Stimulated activated CD8-positive, alpha-beta memory T cell treated with anti-CD3 and anti-CD28 coated beads, Interleukin-4, amount 100 ng/mL, for 48 hours (primary cell): ENCODE measurements at regions not wholly inside any gene's neighbourhood (a gene's known extent, or its start where the extent isn't known, plus 50 kb on each side); places are given as distances from the start of the nearest gene placed in this dataset.
"Not testable (repeated sequence)": the region's sequence is repeated elsewhere in the genome, so short reads cannot be mapped to it uniquely, and the experiment has no call there.

Experiments
- DNase-seq: peaks from one replicate; pipeline ENCODE4 v3.0.0-alpha.2; 2020

DNA sequence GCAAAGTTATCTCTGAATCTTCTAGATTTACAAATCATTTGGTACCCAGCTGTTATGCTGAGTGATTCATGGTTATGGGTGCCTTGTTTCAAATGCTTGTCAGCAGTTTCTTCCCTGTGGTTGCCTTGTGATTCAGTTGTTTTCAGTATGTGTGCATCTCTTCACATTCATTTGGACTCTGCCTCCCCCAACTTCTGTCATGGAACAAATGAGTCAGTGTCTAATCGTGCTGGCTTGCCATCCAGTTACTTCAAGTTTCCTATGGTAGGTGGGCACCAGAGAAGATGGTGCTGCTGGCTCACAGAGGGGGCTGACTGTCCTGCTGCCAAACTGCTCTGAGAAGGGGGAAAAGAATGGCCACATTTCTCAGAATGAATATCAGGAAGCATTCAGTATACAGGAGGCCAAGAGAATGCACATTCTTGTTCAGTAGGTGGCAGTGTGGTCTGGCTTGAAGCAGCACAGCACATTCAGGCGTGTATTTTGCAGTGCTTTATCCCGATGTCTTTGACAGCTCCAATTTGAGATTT is 260.9 kb downstream of the GLUD2 start:
- peak; percentile 69 for DNase-seq

- DNase-seq, result no peak
These were observed 263.4 kb downstream of the GLUD2 start for GRCh38 chrX:121310820-121311219.

GRCh38 chrX:121320441-121320840 is 273.0 kb downstream of the GLUD2 start:
- DNase-seq, result no peak

- no peak for DNase-seq
These were observed 274.7 kb downstream of the GLUD2 start for GRCh38 chrX:121322159-121322558.

DNA sequence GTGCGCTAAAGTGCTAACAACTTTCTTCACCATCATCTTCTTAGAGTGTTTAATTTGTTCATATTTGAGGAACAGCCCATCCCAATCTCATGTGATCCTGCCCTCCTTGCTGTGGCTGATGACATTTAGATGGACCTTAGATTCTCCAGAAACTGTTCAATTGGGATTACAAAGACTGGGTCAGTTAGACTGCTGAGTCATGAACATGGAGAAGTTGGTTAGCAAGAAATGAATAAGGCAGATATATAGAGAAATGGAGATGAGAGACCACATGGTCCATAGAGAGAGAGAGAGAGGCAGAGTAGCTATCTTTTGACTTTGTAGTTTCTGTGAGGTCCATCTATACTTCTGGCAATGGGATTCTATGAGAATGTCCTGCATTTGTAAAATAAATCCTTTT is 275.9 kb downstream of the GLUD2 start:
- no peak for DNase-seq

DNA sequence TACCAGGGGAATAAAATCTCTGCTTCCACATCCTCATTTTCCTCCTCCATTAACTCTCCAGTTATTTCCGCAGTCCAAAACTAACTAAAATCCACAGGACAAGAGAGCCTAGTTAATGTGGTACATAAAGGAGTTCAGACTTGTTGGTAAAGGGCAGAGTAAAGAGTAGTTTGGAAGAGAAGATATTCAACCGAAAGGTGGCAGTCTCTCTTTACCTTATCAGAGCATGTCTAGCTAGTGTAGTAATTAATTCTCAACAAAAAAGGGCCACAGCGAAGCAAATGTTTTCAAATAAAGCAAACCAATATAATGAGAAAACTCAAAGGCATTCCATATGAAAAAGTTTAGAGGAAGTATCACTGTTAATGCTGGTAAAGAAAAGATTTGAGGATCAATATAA is 286.5 kb downstream of the GLUD2 start:
- DNase-seq, result no peak

GRCh38 chrX:121336831-121337421 is 289.5 kb downstream of the GLUD2 start:
- no peak for DNase-seq

DNA sequence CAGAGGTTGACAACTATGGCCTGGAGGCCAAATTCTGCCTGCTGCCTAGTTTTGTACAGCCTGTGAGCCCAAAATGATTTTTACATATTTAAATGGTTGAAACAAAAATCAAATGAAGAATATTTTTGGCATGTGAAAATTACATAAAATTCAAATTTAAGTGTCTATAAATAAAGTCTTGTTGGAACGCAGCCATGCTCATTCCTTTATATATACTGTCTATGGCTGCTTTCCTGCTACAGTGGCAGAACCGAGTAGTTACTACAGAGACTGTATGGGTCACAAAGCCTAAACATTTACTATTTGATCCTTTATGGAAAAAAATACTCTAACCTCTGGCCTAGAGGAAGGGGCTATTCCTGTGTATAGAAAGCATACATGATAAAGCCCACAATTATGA is 290.4 kb downstream of the GLUD2 start:
- no peak for DNase-seq

- no peak for DNase-seq
These were observed 301.9 kb downstream of the GLUD2 start for GRCh38 chrX:121349263-121349662.

GRCh38 chrX:121356139-121356849 is 308.9 kb downstream of the GLUD2 start:
- DNase-seq, result no peak

GRCh38 chrX:121356850-121357171 is 309.4 kb downstream of the GLUD2 start:
- DNase-seq, result no peak

GRCh38 chrX:121360280-121360679 is 312.9 kb downstream of the GLUD2 start:
- no peak for DNase-seq

DNA sequence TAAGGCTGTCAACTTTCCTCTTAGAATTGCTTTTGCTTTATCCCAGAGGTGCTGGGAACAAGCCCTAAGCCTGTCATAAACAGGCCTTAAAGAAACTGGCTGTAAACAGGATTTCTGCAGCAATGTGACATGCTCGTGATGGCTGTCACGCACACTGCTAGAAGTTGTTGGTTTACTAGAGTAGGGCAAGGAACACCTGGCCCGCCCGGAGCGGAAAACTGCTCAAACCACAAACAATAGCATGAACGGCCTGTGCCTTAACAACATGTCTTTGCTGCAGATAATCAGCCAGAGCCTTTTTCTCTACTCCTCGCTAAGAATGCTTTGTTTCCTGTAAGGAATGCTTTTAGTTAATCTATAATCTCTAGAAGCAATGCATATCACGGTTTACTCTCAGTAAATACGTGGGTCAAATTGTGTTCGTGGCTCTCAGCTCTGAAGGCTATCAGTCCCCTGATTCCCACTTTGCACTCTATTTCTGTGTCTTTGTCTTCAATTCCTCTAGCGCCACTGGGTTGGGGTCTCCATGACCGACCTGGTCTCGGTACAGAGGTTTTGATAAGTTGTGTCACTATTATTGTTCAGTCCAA is 318.3 kb downstream of the GLUD2 start:
- DNase-seq, result no peak

GRCh38 chrX:121374471-121374870 is 327.1 kb downstream of the GLUD2 start:
- no peak for DNase-seq

DNA sequence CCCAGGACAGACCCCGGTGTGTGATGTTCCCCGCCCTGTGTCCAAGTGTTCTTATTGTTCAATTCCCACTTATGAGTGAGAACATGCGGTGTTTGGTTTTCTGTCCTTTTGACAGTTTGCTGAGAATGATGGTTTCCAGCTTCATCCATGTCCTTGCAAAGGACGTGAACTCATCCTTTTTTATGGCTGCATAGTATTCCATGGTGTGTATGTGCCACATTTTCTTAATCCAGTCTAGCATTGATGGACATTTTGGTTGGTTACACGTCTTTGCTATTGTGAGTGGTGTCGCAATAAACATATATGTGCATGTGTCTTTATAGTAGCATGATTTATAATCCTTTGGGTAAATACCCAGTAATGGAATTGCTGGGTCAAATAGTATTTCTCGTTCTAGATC is 334.5 kb downstream of the GLUD2 start:
- not testable (repeated sequence) for DNase-seq

- DNase-seq, result no peak
These were observed 342.7 kb downstream of the GLUD2 start for GRCh38 chrX:121389976-121390714.

DNA sequence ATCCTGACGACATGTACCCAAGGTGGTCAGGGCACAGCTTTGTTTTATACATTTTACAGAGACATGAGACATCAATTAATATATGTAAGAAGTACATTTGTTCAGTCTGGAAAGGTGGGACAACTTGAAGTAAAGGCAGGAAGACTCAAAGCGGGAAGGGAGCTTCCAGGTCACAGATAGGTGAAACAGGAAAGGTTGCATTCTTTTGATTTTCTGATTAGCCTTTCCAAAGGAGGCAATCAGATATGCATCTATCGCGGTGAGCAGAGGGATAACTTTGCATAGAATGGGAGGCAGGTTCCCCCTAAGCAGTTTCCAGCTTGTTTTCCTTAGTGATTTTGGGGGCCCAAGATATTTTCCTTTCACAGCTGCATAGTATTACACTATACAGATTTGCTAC is 358.4 kb downstream of the GLUD2 start:
- no peak for DNase-seq

- DNase-seq, result no peak
These were observed 360.2 kb downstream of the GLUD2 start for GRCh38 chrX:121407627-121408026.

GRCh38 chrX:121431514-121431913 is 384.1 kb downstream of the GLUD2 start:
- not testable (repeated sequence) for DNase-seq

DNA sequence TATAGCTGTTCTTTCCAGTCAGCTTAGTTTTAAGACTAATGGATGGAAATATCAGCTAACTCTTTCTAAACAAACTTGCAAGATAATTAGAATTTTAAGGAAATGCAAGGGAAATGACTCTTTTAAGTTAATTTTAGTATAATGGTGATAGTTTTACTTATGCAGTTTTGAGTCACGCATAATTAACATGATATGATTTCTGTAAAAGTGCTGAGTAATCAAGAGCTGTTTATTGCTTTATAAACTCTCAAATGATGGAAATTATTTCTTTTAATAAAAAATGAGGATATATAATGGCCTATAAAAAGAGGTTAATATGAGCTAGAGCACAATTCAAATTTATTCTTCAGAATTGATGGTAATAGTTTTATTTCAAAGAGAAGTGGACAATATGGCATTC is 385.9 kb downstream of the GLUD2 start:
- DNase-seq, result no peak

GRCh38 chrX:121437666-121438065 is 390.3 kb downstream of the GLUD2 start:
- DNase-seq, result not testable (repeated sequence)

GRCh38 chrX:121455890-121456289 is 408.5 kb downstream of the GLUD2 start:
- DNase-seq, result no peak

DNA sequence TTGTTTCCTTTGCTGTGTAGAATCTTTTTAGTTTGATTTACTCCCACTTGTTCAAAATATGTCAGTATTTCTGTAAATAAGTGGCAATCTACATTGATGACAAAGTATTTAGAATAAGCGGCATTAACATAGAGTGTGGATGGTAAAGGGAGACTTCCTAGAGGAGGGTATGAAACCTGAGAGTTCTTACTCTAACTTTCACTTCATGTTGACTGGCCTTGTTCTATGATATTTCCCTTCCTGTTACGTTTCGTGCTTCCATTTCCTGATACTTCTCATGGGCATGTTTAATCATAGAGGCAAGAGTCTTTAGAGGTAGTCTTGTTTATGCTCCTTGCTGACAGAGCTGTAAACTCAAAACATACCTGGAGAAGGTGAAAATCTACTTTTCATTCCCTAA is 408.9 kb downstream of the GLUD2 start:
- no peak for DNase-seq

- no peak for DNase-seq
These were observed 409.7 kb downstream of the GLUD2 start for GRCh38 chrX:121457096-121457495.
